Stimulated activated CD8-positive, alpha-beta memory T cell treated with anti-CD3 and anti-CD28 coated beads, Interleukin-4, amount 100 ng/mL, for 1 hour (primary cell): ENCODE measurements at regions not wholly inside any gene's neighbourhood (a gene's known extent, or its start where the extent isn't known, plus 50 kb on each side); places are given as distances from the start of the nearest gene placed in this dataset.

Experiments
- DNase-seq, 2 donors: peaks; one replicate each; pipeline ENCODE4 v3.0.0-alpha.2; 2020; ENCODE audit warnings: low read depth in 2 of 2, low spot score in 1 of 2

GRCh38 chr9:75610246-75610645 is 280.2 kb upstream of the PCSK5 start:
- no peak for DNase-seq

- DNase-seq, result no peak
Observed at GRCh38 chr9:75612205-75612604, 278.3 kb upstream of the PCSK5 start.

GRCh38 chr9:75612754-75613153 is 277.7 kb upstream of the PCSK5 start:
- no peak for DNase-seq

- DNase-seq, result no peak
Observed at GRCh38 chr9:75615284-75615683, 275.2 kb upstream of the PCSK5 start.

GRCh38 chr9:75616052-75616451 is 274.4 kb upstream of the PCSK5 start:
- DNase-seq, result no peak

GRCh38 chr9:75616841-75617566 is 273.5 kb upstream of the PCSK5 start:
- DNase-seq, result no peak

- DNase-seq, result no peak
Observed at GRCh38 chr9:75623462-75623861, 267.0 kb upstream of the PCSK5 start.

GRCh38 chr9:75624998-75625397 is 265.5 kb upstream of the PCSK5 start:
- DNase-seq, result no peak

- DNase-seq, result no peak
Observed at GRCh38 chr9:75626860-75627259, 263.6 kb upstream of the PCSK5 start.

GRCh38 chr9:75628952-75629351 is 261.5 kb upstream of the PCSK5 start:
- DNase-seq, result no peak

GRCh38 chr9:75633451-75634057 is 256.9 kb upstream of the PCSK5 start:
- DNase-seq, result no peak

GRCh38 chr9:75636427-75637045 is 253.9 kb upstream of the PCSK5 start:
- no peak for DNase-seq

- no peak for DNase-seq
Observed at GRCh38 chr9:75639971-75640610, 250.4 kb upstream of the PCSK5 start.

- no peak for DNase-seq
Observed at GRCh38 chr9:75642522-75642921, 248.0 kb upstream of the PCSK5 start.

GRCh38 chr9:75644649-75645048 is 245.8 kb upstream of the PCSK5 start:
- DNase-seq, result no peak

GRCh38 chr9:75648034-75648433 is 242.4 kb upstream of the PCSK5 start:
- DNase-seq, result no peak

- no peak for DNase-seq
Observed at GRCh38 chr9:75649060-75649459, 241.4 kb upstream of the PCSK5 start.

- no peak for DNase-seq
Observed at GRCh38 chr9:75651709-75652108, 238.8 kb upstream of the PCSK5 start.

- no peak for DNase-seq
Observed at GRCh38 chr9:75653335-75653734, 237.1 kb upstream of the PCSK5 start.

- DNase-seq, result no peak
Observed at GRCh38 chr9:75653750-75654149, 236.7 kb upstream of the PCSK5 start.

GRCh38 chr9:75657015-75657414 is 233.5 kb upstream of the PCSK5 start:
- DNase-seq, result no peak

GRCh38 chr9:75658301-75658905 is 232.1 kb upstream of the PCSK5 start:
- no peak for DNase-seq
